Neural progenitor cell (in vitro differentiated cells): ENCODE measurements at regions not wholly inside any gene's neighbourhood (a gene's known extent, or its start where the extent isn't known, plus 50 kb on each side); places are given as distances from the start of the nearest gene placed in this dataset.

Source experiments
- EZH2 ChIP-seq: fragments of 200-600 bp; sonication (generic); IDR thresholded peaks from 2 replicates; pipeline ENCODE4 v1.6.1; 2017; ENCODE audit warnings: antibody characterized with exemption, mild to moderate bottlenecking, moderate library complexity
- EZH2phosphoT487 ChIP-seq: fragments of 200-600 bp; sonication (generic); IDR thresholded peaks from 2 replicates; pipeline ENCODE4 v1.6.1; 2017; ENCODE audit warnings: antibody characterized with exemption
- TF ChIP-seq, protein P1 (sequence below): fragments of 200-600 bp; sonication (generic); IDR thresholded peaks from 2 replicates; pipeline ENCODE4 v1.5.1; 2017; ENCODE audit warnings: antibody characterized with exemption, mild to moderate bottlenecking

DNA sequence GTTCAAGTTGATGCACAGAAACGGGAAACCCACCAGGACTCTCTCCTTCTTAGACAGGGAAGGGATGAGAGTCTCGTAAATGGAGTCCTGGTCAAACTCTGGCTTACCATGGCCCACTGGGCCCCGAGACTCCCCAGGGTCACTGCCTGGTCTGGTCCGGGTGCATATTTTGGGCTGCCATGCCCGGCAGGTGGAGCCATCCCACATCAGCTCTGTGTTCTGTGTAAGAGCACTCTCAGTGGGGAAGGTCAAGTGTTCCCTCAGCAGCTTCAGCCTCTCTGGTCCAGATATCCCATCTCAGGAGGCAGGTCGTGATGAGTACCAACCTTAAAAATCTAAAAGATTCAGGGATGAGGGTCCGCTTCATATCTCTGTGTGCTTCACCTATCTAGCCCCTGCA lies 138.8 kb downstream of the EDN3 start:
- TF ChIP-seq, protein P1, sequence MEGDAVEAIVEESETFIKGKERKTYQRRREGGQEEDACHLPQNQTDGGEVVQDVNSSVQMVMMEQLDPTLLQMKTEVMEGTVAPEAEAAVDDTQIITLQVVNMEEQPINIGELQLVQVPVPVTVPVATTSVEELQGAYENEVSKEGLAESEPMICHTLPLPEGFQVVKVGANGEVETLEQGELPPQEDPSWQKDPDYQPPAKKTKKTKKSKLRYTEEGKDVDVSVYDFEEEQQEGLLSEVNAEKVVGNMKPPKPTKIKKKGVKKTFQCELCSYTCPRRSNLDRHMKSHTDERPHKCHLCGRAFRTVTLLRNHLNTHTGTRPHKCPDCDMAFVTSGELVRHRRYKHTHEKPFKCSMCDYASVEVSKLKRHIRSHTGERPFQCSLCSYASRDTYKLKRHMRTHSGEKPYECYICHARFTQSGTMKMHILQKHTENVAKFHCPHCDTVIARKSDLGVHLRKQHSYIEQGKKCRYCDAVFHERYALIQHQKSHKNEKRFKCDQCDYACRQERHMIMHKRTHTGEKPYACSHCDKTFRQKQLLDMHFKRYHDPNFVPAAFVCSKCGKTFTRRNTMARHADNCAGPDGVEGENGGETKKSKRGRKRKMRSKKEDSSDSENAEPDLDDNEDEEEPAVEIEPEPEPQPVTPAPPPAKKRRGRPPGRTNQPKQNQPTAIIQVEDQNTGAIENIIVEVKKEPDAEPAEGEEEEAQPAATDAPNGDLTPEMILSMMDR: no peak
- TF ChIP-seq EZH2phosphoT487: no peak
- no peak for TF ChIP-seq EZH2
